H1 (cell line): ENCODE measurements at regions not wholly inside any gene's neighbourhood (a gene's known extent, or its start where the extent isn't known, plus 50 kb on each side); places are given as distances from the start of the nearest gene placed in this dataset.

Source experiments
- CBX5 ChIP-seq: fragments of 300-800, 300-1000 bp; sonication (generic); IDR thresholded peaks from 2 replicates; pipeline ENCODE4 v1.7.1; 2016; ENCODE audit warnings: antibody characterized with exemption, low read length, low read depth
- CHD1 ChIP-seq: IDR thresholded peaks from 2 replicates; pipeline ENCODE4 v1.6.1; 2012; ENCODE audit warnings: low read depth, low read length, improper control_type of control experiment
- CREB1 ChIP-seq: IDR thresholded peaks from 2 replicates; pipeline ENCODE4 v1.6.1; 2012; ENCODE audit warnings: inconsistent platforms
- EP300 ChIP-seq, 2 experiments: IDR thresholded peaks; 1 replicate in 1 of 2; 2 replicates in 1 of 2; pipeline ENCODE4 v1.6.1; 2011 to 2012; ENCODE audit warnings: low read depth in 2 of 2, low read length in 2 of 2, mild to moderate bottlenecking in 2 of 2, borderline replicate concordance in 1 of 2, inconsistent platforms in 1 of 2, moderate library complexity in 1 of 2
- SAP30 ChIP-seq: fragments of 300-600 bp; sonication (generic); IDR thresholded peaks from 2 replicates; pipeline ENCODE4 v1.7.1; 2012; ENCODE audit warnings: low read length, moderate library complexity, mild to moderate bottlenecking, inconsistent platforms; ENCODE audit not compliant: insufficient read depth, insufficient replicate concordance

DNA sequence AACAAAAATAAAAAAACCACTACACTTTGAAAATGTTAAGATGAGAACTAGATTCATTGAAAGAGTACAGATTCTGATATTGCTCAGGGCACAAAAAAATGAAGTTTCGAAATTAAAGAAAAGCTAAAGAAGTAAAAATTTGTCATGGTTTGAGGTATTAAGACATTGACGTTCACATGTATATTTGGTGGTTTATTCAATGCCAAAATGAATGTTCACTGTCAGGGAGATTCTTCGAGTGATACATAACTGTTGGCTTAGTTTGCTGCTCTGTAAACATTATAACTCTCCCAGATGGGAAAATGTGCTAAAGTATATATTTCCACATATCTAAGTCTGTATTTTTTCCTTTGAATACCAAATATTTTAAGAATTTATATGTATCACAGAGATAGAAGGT is 345.0 kb downstream of the SEMA3D start (continued):
- TF ChIP-seq EP300 (IDR thresholded peaks at IDR 0.05; ENCODE audit: borderline replicate concordance in 1 of 2, low read depth in 2 of 2, low read length in 2 of 2) (no peak), CHD1 (no peak), SAP30 (no peak), CREB1 (no peak), CBX5 (no peak)
